Lower leg skin (tissue), 4 donors: ENCODE measurements at regions not wholly inside any gene's neighbourhood (a gene's known extent, or its start where the extent isn't known, plus 50 kb on each side); places are given as distances from the start of the nearest gene placed in this dataset.

Source experiments
- DNase-seq, 2 donors: peaks; one replicate each; pipeline ENCODE4 v3.0.0-alpha.2; 2019; ENCODE audit warnings: low spot score in 2 of 2
- H3K4me3 ChIP-seq: fragments of 200-600 bp; sonication (generic); 2 replicates; pipeline ENCODE4 v1.5.1; 2017; ENCODE audit warnings: mild to moderate bottlenecking, low read depth; ENCODE audit not compliant: poor library complexity, severe bottlenecking
- CTCF ChIP-seq, 3 donors: fragments of 450-650 bp; IDR thresholded peaks; one replicate each; pipeline ENCODE4 v1.5.1; 2016; ENCODE audit warnings: antibody characterized with exemption in 3 of 3, mild to moderate bottlenecking in 3 of 3, moderate library complexity in 2 of 3
- POLR2A ChIP-seq, 2 donors: fragments of 450-650 bp; IDR thresholded peaks; one replicate each; pipeline ENCODE4 v1.6.1; 2016 to 2017; ENCODE audit warnings: antibody characterized with exemption in 2 of 2, mild to moderate bottlenecking in 1 of 2, moderate library complexity in 1 of 2
- WGBS, 2 donors: methylation state at CpG; one replicate each; pipeline ENCODE4 v1.1.5; 2018; 5-methylcytosine and 5-hydroxymethylcytosine counted together
- intact Hi-C: fragments of 100-400 bp; cut with DNase I; formaldehyde crosslinking; loops from one replicate; pipeline ENCODE4 v1.15.0; 2023; ENCODE audit warnings: low total_unique reads

GRCh38 chr5:17398866-17399835, 98.9 kb upstream of the TAF11L2 start:
- DNase-seq, result no peak
- TF ChIP-seq CTCF (IDR thresholded peaks at IDR 0.05), result no peak
- TF ChIP-seq POLR2A (IDR thresholded peaks at IDR 0.05), result no peak
- intact Hi-C loops, result no loop called here
- 68 to 78% methylated on average over 7 of the region's 7 CpGs for WGBS, 2 donors
- no peak overlapping the region for H3K4me3 ChIP-seq

GRCh38 chr5:17399931-17400330, 98.1 kb upstream of the TAF11L2 start:
- DNase-seq, result no peak
- H3K4me3 ChIP-seq, result no peak overlapping the region
- no peak for TF ChIP-seq CTCF (IDR thresholded peaks at IDR 0.05)
- TF ChIP-seq POLR2A (IDR thresholded peaks at IDR 0.05), result no peak
- WGBS, 2 donors, result 76 to 83% methylated on average over 3 of the region's 3 CpGs
- intact Hi-C loops, result loop anchor here (10.0 kb wide), 1 partner anchor 715 kb away; no protein-coding TSS in a partner anchor

GRCh38 chr5:17400724-17401469, 97.1 kb upstream of the TAF11L2 start:
- no peak overlapping the region for H3K4me3 ChIP-seq
- WGBS, 2 donors, result 76 to 84% methylated on average over 11 of the region's 11 CpGs
- intact Hi-C loops, result loop anchor here (10.0 kb wide), 1 partner anchor 714 kb away; no protein-coding TSS in a partner anchor
- DNase-seq, result no peak
- no peak for TF ChIP-seq POLR2A (IDR thresholded peaks at IDR 0.05)
- no peak for TF ChIP-seq CTCF (IDR thresholded peaks at IDR 0.05)

GRCh38 chr5:17401470-17402288, 96.4 kb upstream of the TAF11L2 start:
- no peak for DNase-seq
- TF ChIP-seq CTCF (IDR thresholded peaks at IDR 0.05) (no peak), POLR2A (IDR thresholded peaks at IDR 0.05) (no peak)
- WGBS, 2 donors, result 49 to 60% methylated on average over 9 of the region's 9 CpGs
- H3K4me3 ChIP-seq, result no peak overlapping the region
- intact Hi-C loops, result loop anchor here (10.0 kb wide), 1 partner anchor 713 kb away; no protein-coding TSS in a partner anchor
